ENCODE measurements at regions not wholly inside any gene's neighbourhood (a gene's known extent, or its start where the extent isn't known, plus 50 kb on each side); places are given as distances from the start of the nearest gene placed in this dataset.
A peak's percentile ranks its signal among the peaks of the same experiment; 100 is the strongest.

- TF ChIP-seq ELK1 (IDR thresholded peaks at IDR 0.05; ENCODE audit: low read depth, low read length): no peak
- TF ChIP-seq ZNF302 (CRISPR knock-in tag; IDR thresholded peaks at IDR 0.05): no peak
These were observed 621.4 kb upstream of the DIPK2B start (continued) for GRCh38 chrX:45822124-45822523.

GRCh38 chrX:45818913-45819312 is 618.2 kb upstream of the DIPK2B start:
- H3K27ac ChIP-seq: no peak overlapping the region
- CTCF ChIA-PET: interaction anchor here (1.2 kb wide), 1 partner anchor 17 kb away, joined by 6 read pairs; no protein-coding TSS in a partner anchor
- POLR2A ChIA-PET: no interaction called here
- H3K4me2 ChIP-seq: no peak overlapping the region
- DNase-seq (ENCODE audit: low read depth in 1 of 2, low spot score in 1 of 2): no peak
- peaks cover 31% of the 10 kb centered on the region for H3K4me1 ChIP-seq
- WGBS (ENCODE audit: missing lambda C conversion rate): 94% methylated on average over 2 of the region's 2 CpGs
- H3K4me3 ChIP-seq: no peak overlapping the region
- no peak for ATAC-seq
- TF ChIP-seq NPAS2 (CRISPR knock-in tag; IDR thresholded peaks at IDR 0.05; ENCODE audit: borderline replicate concordance): no peak
- no peak for TF ChIP-seq MAZ (IDR thresholded peaks at IDR 0.05; ENCODE audit: borderline replicate concordance, low read depth, low read length)
- TF ChIP-seq MYC (IDR thresholded peaks at IDR 0.05; ENCODE audit: borderline replicate concordance, low read length): no peak
- no peak for TF ChIP-seq RAD21 (conservative IDR thresholded peaks at IDR 0.05 in 1 of 2, IDR thresholded peaks at IDR 0.05 in 1 of 2)
- TF ChIP-seq KDM1A (IDR thresholded peaks at IDR 0.05; ENCODE audit: low read depth): no peak
- no peak for TF ChIP-seq PBX3 (IDR thresholded peaks at IDR 0.05)
- no peak for TF ChIP-seq HEYL (CRISPR knock-in tag; IDR thresholded peaks at IDR 0.05)
- H3K9me3 ChIP-seq: no peaks in the 10 kb centered on the region
- FAIRE-seq: no peak

- no peak for DNase-seq (ENCODE audit: low read depth in 1 of 2, low spot score in 1 of 2)
These were observed 614.8 kb upstream of the DIPK2B start for GRCh38 chrX:45815441-45815840.

GRCh38 chrX:45811326-45811725 is 610.6 kb upstream of the DIPK2B start:
- CTCF ChIA-PET: interaction anchor here (1.0 kb wide), 1 partner anchor 598 kb away, joined by 4 read pairs; no protein-coding TSS in a partner anchor
- no peak for ATAC-seq
- FAIRE-seq: no peak
- WGBS (ENCODE audit: missing lambda C conversion rate): 90% methylated on average over 3 of the region's 6 CpGs
- Histone ChIP-seq H3K27ac (peak overlapping the region in 1 of 2 experiments; percentile 64; a peak in 3 of 6 replicates), H3K4me2 (no peak overlapping the region), H3K4me1 (peaks cover 64% of the 10 kb centered on the region), H3K9me3 (no peaks in the 10 kb centered on the region), H3K4me3 (no peak overlapping the region)
- no peak for DNase-seq (ENCODE audit: low read depth in 1 of 2, low spot score in 1 of 2)
- POLR2A ChIA-PET: interaction anchor here (0.6 kb wide), 1 partner anchor 638 kb away, joined by 3 read pairs; no protein-coding TSS in a partner anchor
- TF ChIP-seq HOXB5 (CRISPR knock-in tag; IDR thresholded peaks at IDR 0.05) (no peak), TP53 (CRISPR knock-in tag; IDR thresholded peaks at IDR 0.05) (no peak), GATA3 (IDR thresholded peaks at IDR 0.05; ENCODE audit: borderline replicate concordance) (no peak), RAD21 (conservative IDR thresholded peaks at IDR 0.05 in 1 of 2, IDR thresholded peaks at IDR 0.05 in 1 of 2) (no peak), CTCF (IDR thresholded peaks at IDR 0.05) (no peak), RNF2 (IDR thresholded peaks at IDR 0.05; ENCODE audit: borderline replicate concordance, low read depth) (no peak), FOXS1 (CRISPR knock-in tag; IDR thresholded peaks at IDR 0.05) (no peak), RCOR1 (IDR thresholded peaks at IDR 0.05; ENCODE audit: low read depth, low read length) (no peak), NPAS2 (CRISPR knock-in tag; IDR thresholded peaks at IDR 0.05; ENCODE audit: borderline replicate concordance) (no peak), BCL3 (IDR thresholded peaks at IDR 0.05) (no peak), SREBF2 (IDR thresholded peaks at IDR 0.05) (no peak), CHD4 (IDR thresholded peaks at IDR 0.05; ENCODE audit: borderline replicate concordance) (no peak)

More at GRCh38 chrX:45815441-45815840, 614.8 kb upstream of the DIPK2B start:
- Histone ChIP-seq H3K9me3 (no peaks in the 10 kb centered on the region), H3K27ac (no peak overlapping the region), H3K4me1 (peaks cover 22% of the 10 kb centered on the region), H3K4me2 (no peak overlapping the region), H3K4me3 (no peak overlapping the region)
- no peak for ATAC-seq
- ChIA-PET POLR2A (no interaction called here), CTCF (interaction anchor here (2.5 to 2.7 kb wide), 2 partner anchors 9 to 561 kb away, joined by 10 to 13 read pairs; no protein-coding TSS in a partner anchor)
- no peak for FAIRE-seq
- WGBS (ENCODE audit: missing lambda C conversion rate): 71% methylated on average over 1 of the region's 1 CpG
- TF ChIP-seq CBX8 (IDR thresholded peaks at IDR 0.05) (no peak), JUN (IDR thresholded peaks at IDR 0.05) (no peak), ELK1 (IDR thresholded peaks at IDR 0.05; ENCODE audit: low read depth, low read length) (no peak), EHMT2 (IDR thresholded peaks at IDR 0.05; ENCODE audit: low read depth) (no peak), HOXA7 (CRISPR knock-in tag; IDR thresholded peaks at IDR 0.05) (no peak), MAX (IDR thresholded peaks at IDR 0.05) (no peak), RAD21 (conservative IDR thresholded peaks at IDR 0.05 in 1 of 2, IDR thresholded peaks at IDR 0.05 in 1 of 2) (no peak), FOXS1 (CRISPR knock-in tag; IDR thresholded peaks at IDR 0.05) (no peak), POLR2A (IDR thresholded peaks at IDR 0.05; ENCODE audit: low read length) (no peak), HEYL (CRISPR knock-in tag; IDR thresholded peaks at IDR 0.05) (no peak), NR3C1 (IDR thresholded peaks at IDR 0.05) (no peak)
